HEK293 (cell line): ENCODE measurements at regions not wholly inside any gene's neighbourhood (a gene's known extent, or its start where the extent isn't known, plus 50 kb on each side); places are given as distances from the start of the nearest gene placed in this dataset.

Experiments used
- CTCF ChIA-PET: fragments of 350-600 bp; formaldehyde crosslinking; extraction: SDS; loops from one replicate; lab custom pipeline; 2021; ENCODE audit warnings: antibody characterized with exemption; lab: Yijun Ruan, JAX
- POLR2A ChIA-PET: fragments of 300-600 bp; formaldehyde crosslinking; extraction: SDS; loops from one replicate; lab custom pipeline; 2020; ENCODE audit warnings: antibody characterized with exemption, inconsistent platforms; lab: Yijun Ruan, JAX
- H3K27ac ChIP-seq: fragments of 200-500 bp; sonication (Bioruptor generic); 2 replicates; pipeline ENCODE4 v1.5.1; 2014; ENCODE audit warnings: low read depth, low read length, control low read depth, inconsistent platforms; ENCODE audit errors: extremely low read depth
- H3K36me3 ChIP-seq, 2 experiments: fragments of 200-500 bp in 1 of 2; sonication (Bioruptor generic) in 1 of 2; 1 replicate in 1 of 2; 2 replicates in 1 of 2; pipeline ENCODE4 v1.5.1; 2014 to 2017; ENCODE audit warnings: inconsistent platforms in 2 of 2, low read length in 2 of 2; ENCODE audit not compliant: control insufficient read depth in 2 of 2, insufficient read depth in 1 of 2
- H3K4me1 ChIP-seq: fragments of 200-500 bp; sonication (Bioruptor generic); 2 replicates; pipeline ENCODE4 v1.5.1; 2014; ENCODE audit warnings: mild to moderate bottlenecking, low read length, inconsistent platforms; ENCODE audit not compliant: control insufficient read depth, insufficient read depth
- H3K4me3 ChIP-seq: 2 replicates; pipeline ENCODE4 v1.5.1; 2011; ENCODE audit warnings: low read depth, mild to moderate bottlenecking, control low read depth, low read length, moderate library complexity
- H3K9me3 ChIP-seq: fragments of 200-500 bp; sonication (Bioruptor generic); 2 replicates; pipeline ENCODE4 v1.5.1; 2014; ENCODE audit warnings: low read depth, low read length, inconsistent platforms; ENCODE audit not compliant: control insufficient read depth, insufficient read depth
- GLI2 ChIP-seq: fragments of 450-650 bp; formaldehyde crosslinking; IDR thresholded peaks from 2 replicates; pipeline ENCODE4; 2017; ENCODE audit warnings: missing biosample characterization, missing genetic modification characterization, low read depth, borderline replicate concordance
- KLF7 ChIP-seq: fragments of 450-650 bp; formaldehyde crosslinking; IDR thresholded peaks from 2 replicates; pipeline ENCODE4 v1.5.1; 2016; ENCODE audit warnings: missing biosample characterization, missing genetic modification characterization, borderline replicate concordance
- TRIM28 ChIP-seq: IDR thresholded peaks from 2 replicates; pipeline ENCODE4 v1.6.1; 2011; ENCODE audit warnings: low read length, control low read depth, borderline replicate concordance
- YY2 ChIP-seq: fragments of 450-650 bp; formaldehyde crosslinking; IDR thresholded peaks from 2 replicates; pipeline ENCODE4 v1.5.1; 2016; ENCODE audit warnings: missing biosample characterization, missing genetic modification characterization
- ZBTB1 ChIP-seq: fragments of 450-650 bp; formaldehyde crosslinking; IDR thresholded peaks from 2 replicates; pipeline ENCODE4 v1.5.1; 2016; ENCODE audit warnings: missing biosample characterization, missing genetic modification characterization
- ZBTB7A ChIP-seq: fragments of 450-650 bp; formaldehyde crosslinking; IDR thresholded peaks from 2 replicates; pipeline ENCODE4 v1.5.1; 2016; ENCODE audit warnings: low read depth, missing biosample characterization, missing genetic modification characterization
- ZNF114 ChIP-seq: fragments of 450-650 bp; formaldehyde crosslinking; IDR thresholded peaks from 2 replicates; pipeline ENCODE4 v1.5.0; 2017; ENCODE audit warnings: missing biosample characterization, missing genetic modification characterization
- ZNF155 ChIP-seq: fragments of 450-650 bp; formaldehyde crosslinking; IDR thresholded peaks from 2 replicates; pipeline ENCODE4 v1.5.1; 2016; ENCODE audit warnings: missing biosample characterization, missing genetic modification characterization
- ZNF16 ChIP-seq: fragments of 450-650 bp; formaldehyde crosslinking; IDR thresholded peaks from 2 replicates; pipeline ENCODE4 v1.5.1; 2016; ENCODE audit warnings: low read depth, missing biosample characterization, missing genetic modification characterization
- ZNF335 ChIP-seq: fragments of 450-650 bp; formaldehyde crosslinking; conservative IDR thresholded peaks from 2 replicates; pipeline ENCODE4 v1.5.1; 2016; ENCODE audit warnings: missing biosample characterization, missing genetic modification characterization
- ZNF48 ChIP-seq: fragments of 450-650 bp; formaldehyde crosslinking; IDR thresholded peaks from 2 replicates; pipeline ENCODE4 v1.5.1; 2016; ENCODE audit warnings: missing biosample characterization, missing genetic modification characterization
- ZNF510 ChIP-seq: fragments of 450-650 bp; formaldehyde crosslinking; IDR thresholded peaks from 2 replicates; pipeline ENCODE4 v1.5.1; 2018; ENCODE audit warnings: mild to moderate bottlenecking, missing genetic modification characterization, missing biosample characterization; ENCODE audit not compliant: insufficient replicate concordance
- ZNF555 ChIP-seq: fragments of 450-650 bp; formaldehyde crosslinking; conservative IDR thresholded peaks from 2 replicates; pipeline ENCODE4 v1.5.1; 2017; ENCODE audit warnings: missing biosample characterization, mild to moderate bottlenecking, missing genetic modification characterization, inconsistent platforms
- ZNF561 ChIP-seq: fragments of 450-650 bp; IDR thresholded peaks from 2 replicates; pipeline ENCODE4 v1.5.1; 2018; ENCODE audit warnings: missing biosample characterization, missing genetic modification characterization, borderline replicate concordance
- ZNF658 ChIP-seq: fragments of 450-650 bp; formaldehyde crosslinking; IDR thresholded peaks from 2 replicates; pipeline ENCODE4; 2016; ENCODE audit warnings: missing biosample characterization, missing genetic modification characterization
- ZNF701 ChIP-seq: fragments of 450-650 bp; formaldehyde crosslinking; IDR thresholded peaks from 2 replicates; pipeline ENCODE4 v1.5.1; 2016; ENCODE audit warnings: missing biosample characterization, missing genetic modification characterization
- ZNF76 ChIP-seq: fragments of 450-650 bp; formaldehyde crosslinking; IDR thresholded peaks from 2 replicates; pipeline ENCODE4; 2016; ENCODE audit warnings: low read depth, missing biosample characterization, missing genetic modification characterization, borderline replicate concordance
- ZNF791 ChIP-seq: fragments of 450-650 bp; formaldehyde crosslinking; IDR thresholded peaks from 2 replicates; pipeline ENCODE4 v1.5.1; 2016; ENCODE audit warnings: missing biosample characterization, missing genetic modification characterization
- ZNF830 ChIP-seq: fragments of 450-650 bp; IDR thresholded peaks from 2 replicates; pipeline ENCODE4 v1.5.0; 2018; ENCODE audit warnings: missing biosample characterization, missing genetic modification characterization, low read depth, mild to moderate bottlenecking, moderate library complexity
- TF ChIP-seq, protein P1 (sequence below): fragments of 450-650 bp; formaldehyde crosslinking; IDR thresholded peaks from 2 replicates; pipeline ENCODE4 v1.5.1; 2017; ENCODE audit warnings: missing biosample characterization, missing genetic modification characterization
- TF ChIP-seq, protein P2 (sequence below): fragments of 450-650 bp; formaldehyde crosslinking; IDR thresholded peaks from 2 replicates; pipeline ENCODE4 v1.5.1; 2016; ENCODE audit warnings: missing biosample characterization, missing genetic modification characterization, borderline replicate concordance
- TF ChIP-seq, protein P3 (sequence below): fragments of 450-650 bp; formaldehyde crosslinking; IDR thresholded peaks from 2 replicates; pipeline ENCODE4 v1.5.1; 2016; ENCODE audit warnings: missing biosample characterization, missing genetic modification characterization
- TF ChIP-seq, protein P4 (sequence below): fragments of 450-650 bp; formaldehyde crosslinking; IDR thresholded peaks from 2 replicates; pipeline ENCODE4 v1.5.0; 2017; ENCODE audit warnings: missing biosample characterization, missing genetic modification characterization, borderline replicate concordance
- TF ChIP-seq, protein P5 (sequence below): sonication (generic); formaldehyde crosslinking; IDR thresholded peaks from 2 replicates; pipeline ENCODE4 v1.8.1; 2022; ENCODE audit warnings: mild to moderate bottlenecking, moderate library complexity, missing genetic modification reagents
- TF ChIP-seq, protein P6 (sequence below): fragments of 450-650 bp; formaldehyde crosslinking; IDR thresholded peaks from 2 replicates; pipeline ENCODE4 v1.5.1; 2016; ENCODE audit warnings: missing biosample characterization, missing genetic modification characterization

DNA sequence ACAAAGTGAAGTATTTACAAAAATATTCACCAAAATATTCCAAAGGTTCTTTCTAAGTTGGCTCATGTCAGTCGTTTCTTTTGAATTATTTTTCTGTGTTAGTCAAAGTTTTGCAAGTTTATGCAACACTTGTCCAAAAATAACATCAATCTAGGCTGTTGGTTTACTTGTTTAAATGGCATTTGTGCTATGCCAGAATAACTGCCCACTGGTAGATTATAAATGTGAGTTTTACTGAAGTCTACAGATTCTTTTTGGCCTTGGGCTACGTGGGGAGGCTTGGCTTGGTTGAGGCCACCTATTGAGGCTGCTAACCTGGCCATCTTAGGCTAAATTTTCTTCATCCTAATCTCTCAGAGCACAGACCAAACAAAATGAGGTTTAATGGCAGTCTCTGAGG, 1091.9 kb upstream of the RAG2 start (continued):
- TF ChIP-seq, protein P1, sequence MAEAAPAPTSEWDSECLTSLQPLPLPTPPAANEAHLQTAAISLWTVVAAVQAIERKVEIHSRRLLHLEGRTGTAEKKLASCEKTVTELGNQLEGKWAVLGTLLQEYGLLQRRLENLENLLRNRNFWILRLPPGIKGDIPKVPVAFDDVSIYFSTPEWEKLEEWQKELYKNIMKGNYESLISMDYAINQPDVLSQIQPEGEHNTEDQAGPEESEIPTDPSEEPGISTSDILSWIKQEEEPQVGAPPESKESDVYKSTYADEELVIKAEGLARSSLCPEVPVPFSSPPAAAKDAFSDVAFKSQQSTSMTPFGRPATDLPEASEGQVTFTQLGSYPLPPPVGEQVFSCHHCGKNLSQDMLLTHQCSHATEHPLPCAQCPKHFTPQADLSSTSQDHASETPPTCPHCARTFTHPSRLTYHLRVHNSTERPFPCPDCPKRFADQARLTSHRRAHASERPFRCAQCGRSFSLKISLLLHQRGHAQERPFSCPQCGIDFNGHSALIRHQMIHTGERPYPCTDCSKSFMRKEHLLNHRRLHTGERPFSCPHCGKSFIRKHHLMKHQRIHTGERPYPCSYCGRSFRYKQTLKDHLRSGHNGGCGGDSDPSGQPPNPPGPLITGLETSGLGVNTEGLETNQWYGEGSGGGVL, result no peak
- TF ChIP-seq ZNF76 (no peak), ZNF510 (tag by site-specific recombination) (no peak), YY2 (no peak), TRIM28 (no peak)
- TF ChIP-seq, protein P2, sequence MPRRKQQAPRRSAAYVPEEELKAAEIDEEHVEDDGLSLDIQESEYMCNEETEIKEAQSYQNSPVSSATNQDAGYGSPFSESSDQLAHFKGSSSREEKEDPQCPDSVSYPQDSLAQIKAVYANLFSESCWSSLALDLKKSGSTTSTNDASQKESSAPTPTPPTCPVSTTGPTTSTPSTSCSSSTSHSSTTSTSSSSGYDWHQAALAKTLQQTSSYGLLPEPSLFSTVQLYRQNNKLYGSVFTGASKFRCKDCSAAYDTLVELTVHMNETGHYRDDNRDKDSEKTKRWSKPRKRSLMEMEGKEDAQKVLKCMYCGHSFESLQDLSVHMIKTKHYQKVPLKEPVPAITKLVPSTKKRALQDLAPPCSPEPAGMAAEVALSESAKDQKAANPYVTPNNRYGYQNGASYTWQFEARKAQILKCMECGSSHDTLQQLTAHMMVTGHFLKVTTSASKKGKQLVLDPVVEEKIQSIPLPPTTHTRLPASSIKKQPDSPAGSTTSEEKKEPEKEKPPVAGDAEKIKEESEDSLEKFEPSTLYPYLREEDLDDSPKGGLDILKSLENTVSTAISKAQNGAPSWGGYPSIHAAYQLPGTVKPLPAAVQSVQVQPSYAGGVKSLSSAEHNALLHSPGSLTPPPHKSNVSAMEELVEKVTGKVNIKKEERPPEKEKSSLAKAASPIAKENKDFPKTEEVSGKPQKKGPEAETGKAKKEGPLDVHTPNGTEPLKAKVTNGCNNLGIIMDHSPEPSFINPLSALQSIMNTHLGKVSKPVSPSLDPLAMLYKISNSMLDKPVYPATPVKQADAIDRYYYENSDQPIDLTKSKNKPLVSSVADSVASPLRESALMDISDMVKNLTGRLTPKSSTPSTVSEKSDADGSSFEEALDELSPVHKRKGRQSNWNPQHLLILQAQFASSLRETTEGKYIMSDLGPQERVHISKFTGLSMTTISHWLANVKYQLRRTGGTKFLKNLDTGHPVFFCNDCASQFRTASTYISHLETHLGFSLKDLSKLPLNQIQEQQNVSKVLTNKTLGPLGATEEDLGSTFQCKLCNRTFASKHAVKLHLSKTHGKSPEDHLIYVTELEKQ (tag by site-specific recombination), result no peak

DNA sequence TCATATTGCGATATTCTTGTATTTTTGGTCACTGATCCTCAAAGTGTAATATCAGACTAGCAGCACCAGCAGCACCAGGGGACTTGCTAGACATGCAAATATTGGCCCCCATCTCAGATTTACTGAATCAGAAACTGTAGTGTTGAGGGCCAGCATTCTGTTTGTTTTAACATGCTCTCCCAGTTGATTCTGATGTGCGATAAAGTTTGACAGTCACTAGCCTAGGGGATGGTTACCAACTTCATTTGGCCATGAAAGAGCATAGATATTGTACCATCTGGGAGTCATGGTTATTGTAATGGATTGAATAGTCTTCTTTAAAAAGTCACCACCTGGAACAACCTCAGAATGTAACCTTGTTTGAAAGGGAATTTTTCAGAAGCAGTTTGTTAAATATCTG, 1090.4 kb upstream of the RAG2 start:
- Histone ChIP-seq H3K4me1 (no peaks in the 10 kb centered on the region), H3K4me3 (no peak overlapping the region), H3K27ac (no peak overlapping the region), H3K36me3 (no peaks in the 10 kb centered on the region), H3K9me3 (no peaks in the 10 kb centered on the region)
- ChIA-PET POLR2A (no interaction called here), CTCF (no interaction called here)
- no peak for TF ChIP-seq ZNF16 (tag by site-specific recombination)
- TF ChIP-seq ZNF791 (tag by site-specific recombination), result no peak
- TF ChIP-seq, protein P3, sequence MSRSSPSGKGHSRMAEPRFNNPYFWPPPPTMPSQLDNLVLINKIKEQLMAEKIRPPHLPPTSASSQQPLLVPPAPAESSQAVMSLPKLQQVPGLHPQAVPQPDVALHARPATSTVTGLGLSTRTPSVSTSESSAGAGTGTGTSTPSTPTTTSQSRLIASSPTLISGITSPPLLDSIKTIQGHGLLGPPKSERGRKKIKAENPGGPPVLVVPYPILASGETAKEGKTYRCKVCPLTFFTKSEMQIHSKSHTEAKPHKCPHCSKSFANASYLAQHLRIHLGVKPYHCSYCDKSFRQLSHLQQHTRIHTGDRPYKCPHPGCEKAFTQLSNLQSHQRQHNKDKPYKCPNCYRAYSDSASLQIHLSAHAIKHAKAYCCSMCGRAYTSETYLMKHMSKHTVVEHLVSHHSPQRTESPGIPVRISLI, result no peak
- no peak for TF ChIP-seq ZNF701 (tag by site-specific recombination)
- TF ChIP-seq ZNF48 (tag by site-specific recombination), result no peak
- no peak for TF ChIP-seq GLI2 (tag by site-specific recombination)
- TF ChIP-seq ZNF155 (tag by site-specific recombination), result no peak
- no peak for TF ChIP-seq ZNF555 (tag by site-specific recombination)
- TF ChIP-seq, protein P4, sequence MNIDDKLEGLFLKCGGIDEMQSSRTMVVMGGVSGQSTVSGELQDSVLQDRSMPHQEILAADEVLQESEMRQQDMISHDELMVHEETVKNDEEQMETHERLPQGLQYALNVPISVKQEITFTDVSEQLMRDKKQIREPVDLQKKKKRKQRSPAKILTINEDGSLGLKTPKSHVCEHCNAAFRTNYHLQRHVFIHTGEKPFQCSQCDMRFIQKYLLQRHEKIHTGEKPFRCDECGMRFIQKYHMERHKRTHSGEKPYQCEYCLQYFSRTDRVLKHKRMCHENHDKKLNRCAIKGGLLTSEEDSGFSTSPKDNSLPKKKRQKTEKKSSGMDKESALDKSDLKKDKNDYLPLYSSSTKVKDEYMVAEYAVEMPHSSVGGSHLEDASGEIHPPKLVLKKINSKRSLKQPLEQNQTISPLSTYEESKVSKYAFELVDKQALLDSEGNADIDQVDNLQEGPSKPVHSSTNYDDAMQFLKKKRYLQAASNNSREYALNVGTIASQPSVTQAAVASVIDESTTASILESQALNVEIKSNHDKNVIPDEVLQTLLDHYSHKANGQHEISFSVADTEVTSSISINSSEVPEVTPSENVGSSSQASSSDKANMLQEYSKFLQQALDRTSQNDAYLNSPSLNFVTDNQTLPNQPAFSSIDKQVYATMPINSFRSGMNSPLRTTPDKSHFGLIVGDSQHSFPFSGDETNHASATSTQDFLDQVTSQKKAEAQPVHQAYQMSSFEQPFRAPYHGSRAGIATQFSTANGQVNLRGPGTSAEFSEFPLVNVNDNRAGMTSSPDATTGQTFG, result no peak

DNA sequence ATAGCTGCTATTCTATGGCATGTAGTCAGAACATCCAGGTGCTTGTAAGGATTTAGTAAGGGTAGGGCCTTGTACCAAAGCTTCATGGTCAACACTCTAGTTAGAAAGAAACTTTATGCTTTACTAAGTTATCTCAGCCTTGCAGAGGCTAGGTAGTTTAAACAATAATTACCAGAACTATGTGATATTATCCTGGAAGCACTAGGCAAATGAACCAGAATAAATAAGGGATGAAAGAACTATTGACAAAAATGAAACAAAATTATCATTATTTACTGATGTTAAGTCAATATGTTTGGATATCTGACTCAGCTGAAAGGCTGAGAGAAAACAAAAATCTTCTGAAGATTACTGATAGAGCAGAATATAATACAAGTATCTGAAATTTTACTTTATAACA, 1089.1 kb upstream of the RAG2 start:
- Histone ChIP-seq H3K36me3 (no peaks in the 10 kb centered on the region), H3K4me1 (no peaks in the 10 kb centered on the region), H3K9me3 (no peaks in the 10 kb centered on the region), H3K4me3 (no peak overlapping the region), H3K27ac (no peak overlapping the region)
- POLR2A ChIA-PET, result no interaction called here
- CTCF ChIA-PET, result no interaction called here
- TF ChIP-seq KLF7 (tag by site-specific recombination) (no peak), ZNF561 (tag by site-specific recombination) (no peak), TRIM28 (no peak), ZNF114 (no peak), ZBTB1 (no peak), ZNF830 (tag by site-specific recombination) (no peak), ZNF335 (tag by site-specific recombination) (no peak), ZBTB7A (no peak), ZNF658 (tag by site-specific recombination) (no peak)
- TF ChIP-seq, protein P5, sequence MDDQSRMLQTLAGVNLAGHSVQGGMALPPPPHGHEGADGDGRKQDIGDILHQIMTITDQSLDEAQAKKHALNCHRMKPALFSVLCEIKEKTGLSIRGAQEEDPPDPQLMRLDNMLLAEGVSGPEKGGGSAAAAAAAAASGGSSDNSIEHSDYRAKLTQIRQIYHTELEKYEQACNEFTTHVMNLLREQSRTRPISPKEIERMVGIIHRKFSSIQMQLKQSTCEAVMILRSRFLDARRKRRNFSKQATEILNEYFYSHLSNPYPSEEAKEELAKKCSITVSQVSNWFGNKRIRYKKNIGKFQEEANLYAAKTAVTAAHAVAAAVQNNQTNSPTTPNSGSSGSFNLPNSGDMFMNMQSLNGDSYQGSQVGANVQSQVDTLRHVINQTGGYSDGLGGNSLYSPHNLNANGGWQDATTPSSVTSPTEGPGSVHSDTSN (CRISPR knock-in tag), result no peak
- TF ChIP-seq, protein P6, sequence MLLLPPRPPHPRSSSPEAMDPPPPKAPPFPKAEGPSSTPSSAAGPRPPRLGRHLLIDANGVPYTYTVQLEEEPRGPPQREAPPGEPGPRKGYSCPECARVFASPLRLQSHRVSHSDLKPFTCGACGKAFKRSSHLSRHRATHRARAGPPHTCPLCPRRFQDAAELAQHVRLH, result no peak
